NCI-H748 treated with DMSO at 0.1 percent for 48 hours (cell line): ENCODE measurements at regions not wholly inside any gene's neighbourhood (a gene's known extent, or its start where the extent isn't known, plus 50 kb on each side); places are given as distances from the start of the nearest gene placed in this dataset.

ENCODE experiments used
- DNase-seq: peaks from one replicate; lab custom pipeline; 2025; lab: John Stamatoyannopoulos, UW

DNA sequence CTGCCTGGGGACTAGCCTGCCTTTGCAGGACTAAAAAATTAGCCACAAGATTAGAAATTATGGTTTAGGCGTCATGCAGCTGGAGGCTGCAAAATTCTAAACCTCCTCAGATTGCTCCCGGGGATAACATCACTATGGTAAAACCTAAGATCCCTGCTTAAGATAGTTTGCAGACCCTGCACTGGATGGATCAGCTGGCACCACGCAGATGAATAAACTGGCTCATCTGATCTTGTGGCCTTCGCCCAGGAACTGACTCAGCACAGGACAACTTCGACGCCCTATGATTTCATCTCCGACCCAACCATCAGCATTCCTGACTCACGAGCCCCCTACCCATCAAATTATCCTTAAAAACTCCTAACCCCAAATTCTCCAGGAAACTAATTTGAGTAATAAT, 482.4 kb downstream of the SPRY1 start:
- DNase-seq = no peak

DNA sequence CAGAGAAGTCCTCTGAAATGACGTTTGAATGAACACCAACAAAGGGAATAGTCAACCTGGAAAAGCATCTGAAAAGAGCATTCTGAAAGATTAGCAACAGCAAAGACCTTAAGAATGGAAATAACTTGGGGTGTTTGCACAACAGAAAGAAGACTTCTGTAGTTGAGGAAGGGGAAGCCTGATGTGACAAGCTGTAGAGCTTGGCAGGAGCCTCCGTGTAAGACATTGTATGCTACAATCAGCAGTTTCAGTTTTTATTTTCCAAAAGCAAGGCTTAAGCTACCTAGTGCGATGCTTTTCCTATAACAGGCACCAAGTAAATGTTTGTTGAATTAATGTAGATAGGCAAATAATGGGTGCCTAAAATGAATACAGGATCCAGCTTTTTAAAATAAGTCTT, 484.0 kb downstream of the SPRY1 start:
- DNase-seq = no peak

DNA sequence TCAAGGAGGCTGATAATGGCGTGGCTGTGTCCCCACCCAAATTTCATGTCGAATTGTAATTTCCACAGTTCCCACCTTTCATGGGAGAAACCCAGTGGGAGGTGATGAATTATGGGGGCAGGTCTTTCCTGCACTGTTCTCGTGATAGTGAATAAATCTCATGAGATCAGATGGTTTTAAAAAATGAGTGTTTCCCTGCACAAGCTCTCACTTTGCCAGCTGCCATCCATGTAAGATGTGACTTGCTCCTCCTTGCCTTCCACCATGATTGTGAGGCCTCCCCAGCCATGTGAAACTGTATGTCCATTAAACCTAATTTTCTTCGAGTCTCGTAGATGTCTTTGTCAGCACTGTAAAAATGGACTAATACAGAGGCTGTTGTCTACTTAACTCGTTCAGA, 488.3 kb downstream of the SPRY1 start:
- DNase-seq = no peak

DNA sequence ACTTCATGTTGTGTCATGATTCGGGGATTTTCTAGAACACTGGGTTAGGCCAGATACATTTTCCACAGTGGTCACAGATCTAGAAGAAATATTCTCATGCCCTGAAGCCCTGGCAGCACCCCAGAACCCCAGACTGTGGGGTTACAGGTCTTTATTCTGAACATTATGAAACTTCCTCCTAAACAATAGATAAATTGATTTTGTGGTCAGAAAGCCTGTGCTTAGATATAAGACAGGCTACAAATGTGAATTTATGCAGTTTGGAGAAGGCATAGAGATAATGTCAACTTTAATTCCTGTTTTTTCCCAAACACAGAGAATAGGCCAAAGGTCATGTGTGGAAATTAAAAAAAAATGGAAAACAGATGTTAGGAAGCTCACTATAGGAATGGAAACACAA, 492.9 kb downstream of the SPRY1 start:
- no peak for DNase-seq

DNA sequence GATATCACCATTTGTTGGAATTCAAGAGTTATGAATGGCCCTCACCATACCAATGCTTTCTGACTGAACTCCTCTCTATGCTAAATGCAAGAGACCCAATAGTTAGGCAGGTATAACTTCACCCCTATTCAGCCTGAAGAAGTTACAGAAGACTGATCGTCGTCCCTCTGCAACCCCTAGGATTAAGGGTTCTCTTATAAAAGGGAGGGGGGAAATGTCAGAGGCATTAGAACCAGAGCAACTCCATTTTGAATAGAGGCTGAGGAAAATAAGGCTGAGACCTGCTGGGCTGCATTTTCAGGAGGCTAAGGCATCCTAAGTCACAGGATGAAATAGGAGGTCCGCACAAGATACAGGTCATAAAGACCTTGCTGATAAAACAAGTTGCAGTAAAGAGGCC, 494.3 kb downstream of the SPRY1 start:
- no peak for DNase-seq

DNA sequence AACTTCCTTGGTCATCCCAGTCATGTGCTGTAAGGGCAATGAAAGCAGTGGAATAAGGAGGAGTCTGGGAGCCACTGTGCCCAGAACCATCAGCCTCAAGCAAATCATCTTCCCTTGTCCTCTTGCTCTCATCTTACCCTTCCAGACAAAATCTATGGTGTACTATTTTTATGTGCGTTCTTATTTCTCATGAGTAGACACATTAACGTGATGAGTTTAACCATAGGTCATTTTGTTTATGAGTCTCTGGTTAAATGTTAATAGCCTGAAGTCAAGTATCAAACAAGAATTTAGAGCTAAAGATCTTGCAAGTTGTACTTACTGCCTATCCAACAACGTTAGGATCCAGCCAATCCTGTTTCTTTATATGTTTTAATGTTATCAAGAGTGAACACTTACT, 495.3 kb downstream of the SPRY1 start:
- peak; percentile 47 for DNase-seq

DNA sequence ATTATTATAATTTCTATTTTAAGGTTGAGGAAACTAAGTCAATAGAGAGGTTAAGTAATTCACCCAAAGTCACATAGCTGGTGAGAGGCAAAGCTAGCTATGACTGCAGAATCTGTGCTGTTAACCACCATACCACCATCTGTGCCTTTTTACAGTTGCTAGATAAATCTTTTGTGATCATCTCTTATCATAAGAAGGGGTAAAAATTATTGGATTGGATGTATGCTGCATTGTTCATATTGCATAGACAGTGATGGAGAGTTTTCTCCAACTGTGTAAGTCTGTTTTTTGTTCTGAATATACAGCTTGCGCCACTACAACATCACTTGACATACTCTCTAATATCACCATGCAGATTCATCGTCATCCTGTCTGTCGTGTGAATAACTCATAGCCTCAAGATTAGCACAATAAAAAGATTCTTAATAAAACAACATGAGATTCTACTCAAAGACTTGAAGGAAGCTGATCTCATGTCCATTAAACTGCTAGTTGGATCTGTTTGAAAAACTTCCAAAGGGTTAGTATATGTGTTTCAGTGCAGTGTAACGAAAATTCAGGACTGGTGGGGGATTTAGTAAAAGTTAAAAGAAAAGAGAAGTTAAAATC, 495.9 kb downstream of the SPRY1 start:
- no peak for DNase-seq

DNA sequence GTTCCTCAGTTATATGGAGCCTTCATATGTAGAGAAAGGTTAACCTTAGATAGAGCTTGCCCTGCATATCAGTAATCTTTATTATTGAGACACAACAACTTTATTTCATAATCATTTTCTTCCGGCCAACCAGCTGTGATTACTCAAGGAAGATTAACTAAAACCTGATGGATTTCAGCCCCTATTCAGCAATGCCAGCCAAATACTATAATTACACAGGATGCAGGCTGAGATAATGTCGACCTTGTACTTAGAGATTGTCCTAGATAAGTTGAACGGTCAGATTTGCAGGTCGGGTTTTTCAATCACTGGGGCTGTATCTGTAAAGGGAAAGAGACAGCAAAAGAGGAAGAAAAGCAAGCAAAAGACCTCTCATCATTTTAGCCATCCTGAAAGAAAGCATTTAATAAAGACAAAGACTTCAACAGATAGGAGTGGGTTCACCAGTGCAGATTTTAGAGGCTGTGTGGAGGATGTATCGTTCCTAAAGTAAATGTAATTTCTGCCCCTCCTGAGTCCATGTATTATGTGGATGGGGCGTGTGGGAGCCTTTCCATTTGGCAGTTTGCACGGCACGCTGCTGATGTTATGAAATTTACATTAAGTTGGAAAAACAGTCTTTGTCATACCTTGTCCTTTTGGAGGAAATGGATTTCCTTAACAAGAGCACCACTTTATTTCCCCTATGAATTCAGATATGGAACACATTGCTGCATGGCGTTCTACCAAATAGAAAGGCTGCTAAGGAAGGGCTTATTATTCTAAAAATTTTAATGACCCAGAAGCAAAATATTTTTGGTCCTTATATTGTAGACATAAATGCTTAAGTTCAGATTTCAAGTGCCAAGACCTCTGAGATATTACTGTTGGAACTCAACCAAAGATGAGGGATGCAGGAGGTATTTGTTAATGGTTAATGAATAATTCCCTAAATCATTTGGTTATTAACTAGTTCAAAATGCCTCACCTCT, 496.7 kb downstream of the SPRY1 start:
- peak; percentile 45 for DNase-seq

DNA sequence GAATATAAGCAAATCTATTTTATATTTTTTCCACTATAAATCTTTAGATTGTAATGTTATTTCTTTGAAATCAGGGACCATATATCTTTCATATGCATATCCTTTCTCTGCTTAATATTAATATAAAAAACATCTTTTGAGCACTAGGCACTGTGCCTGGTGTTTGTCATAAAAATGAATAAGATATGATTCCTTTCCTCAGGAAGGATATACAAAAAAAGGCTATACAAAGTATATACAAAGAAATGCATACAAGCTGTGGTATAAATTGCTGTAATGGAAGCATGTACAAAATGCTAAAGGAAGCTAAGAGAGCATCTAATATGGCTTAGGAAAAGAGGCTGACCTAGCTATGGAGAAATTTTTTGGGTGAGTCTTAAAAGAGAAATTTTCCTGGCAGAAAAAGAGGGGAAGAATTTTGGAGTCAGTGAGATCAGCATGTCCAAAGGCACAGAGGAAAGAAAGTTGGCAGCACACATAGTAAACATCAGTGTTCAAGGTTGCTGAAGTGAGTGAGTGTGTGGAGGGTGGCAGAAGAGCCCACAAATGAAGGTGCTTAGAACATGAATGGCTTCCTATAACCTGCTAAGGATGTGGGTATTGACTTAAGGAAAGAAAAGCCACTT, 500.0 kb downstream of the SPRY1 start:
- DNase-seq = no peak

DNA sequence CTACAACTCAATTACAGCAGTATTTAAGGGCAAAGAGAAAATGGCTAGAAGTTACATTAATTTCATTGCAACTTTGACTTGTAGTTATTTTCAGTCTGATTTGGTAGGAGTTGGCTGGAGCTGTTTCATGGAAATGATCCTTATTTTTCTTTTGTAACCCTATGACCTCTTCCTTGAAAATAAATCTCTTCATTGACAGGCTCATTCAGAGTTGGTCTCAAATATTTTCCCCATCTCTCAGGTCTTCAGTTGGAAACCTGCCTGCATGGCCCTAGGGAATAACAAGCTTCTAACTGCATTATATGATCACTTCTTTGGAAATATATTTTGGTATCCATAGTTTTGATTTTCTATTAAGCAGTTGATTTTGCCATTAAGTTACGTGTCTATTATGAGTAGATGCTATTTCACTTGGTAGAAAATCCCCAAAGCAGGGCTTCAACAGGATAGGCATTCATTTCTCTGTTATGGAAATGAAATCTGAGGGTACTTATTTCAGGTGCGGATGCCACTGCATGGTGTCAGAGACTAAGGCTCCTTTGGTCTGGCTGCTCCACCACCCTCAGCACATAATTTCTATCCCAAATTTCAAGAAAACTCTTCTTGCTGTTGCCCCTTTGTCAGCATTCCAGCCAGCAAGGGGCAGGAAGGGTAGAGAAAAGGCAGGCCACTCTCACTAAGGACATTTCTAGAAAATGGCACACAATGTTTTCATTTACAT, 502.5 kb downstream of the SPRY1 start:
- no peak for DNase-seq

DNA sequence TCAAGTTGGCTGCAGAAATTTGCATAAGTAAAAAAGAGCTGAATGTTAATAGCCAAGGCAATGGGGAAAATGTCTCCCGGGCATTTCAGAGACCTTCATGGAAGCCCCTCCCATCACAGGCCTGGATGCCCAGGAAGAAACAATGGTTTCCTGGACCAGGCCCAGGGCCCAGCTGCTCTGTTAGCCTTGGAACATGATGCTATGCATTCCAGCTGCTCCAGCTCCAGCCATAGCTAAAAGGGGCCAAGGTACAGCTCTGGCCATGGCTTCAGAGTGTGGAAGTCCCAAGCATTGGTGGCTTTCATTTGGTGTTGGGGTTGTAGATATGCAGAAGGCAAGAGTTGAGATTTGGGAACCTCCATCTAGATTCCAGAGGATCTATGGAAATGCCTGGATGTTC, 508.3 kb downstream of the SPRY1 start:
- no peak for DNase-seq

DNA sequence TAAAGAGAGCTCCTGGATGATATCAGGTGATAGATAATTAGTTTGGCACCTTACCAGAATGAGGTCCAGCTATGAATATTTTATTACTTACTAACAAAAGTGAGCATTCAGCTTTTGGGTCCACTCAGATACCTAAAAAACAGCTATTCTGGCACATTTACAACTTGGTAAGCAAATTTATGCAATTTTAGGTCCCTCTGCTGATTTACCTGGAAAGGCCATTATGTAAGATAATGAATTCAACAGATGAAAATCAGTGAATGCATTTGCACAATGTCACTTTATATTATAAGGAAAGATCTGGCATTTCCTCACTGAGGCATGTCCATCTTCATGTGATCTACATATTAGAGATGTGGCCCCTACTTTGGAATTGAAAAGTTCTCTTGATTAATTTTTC, 517.0 kb downstream of the SPRY1 start:
- no peak for DNase-seq

DNA sequence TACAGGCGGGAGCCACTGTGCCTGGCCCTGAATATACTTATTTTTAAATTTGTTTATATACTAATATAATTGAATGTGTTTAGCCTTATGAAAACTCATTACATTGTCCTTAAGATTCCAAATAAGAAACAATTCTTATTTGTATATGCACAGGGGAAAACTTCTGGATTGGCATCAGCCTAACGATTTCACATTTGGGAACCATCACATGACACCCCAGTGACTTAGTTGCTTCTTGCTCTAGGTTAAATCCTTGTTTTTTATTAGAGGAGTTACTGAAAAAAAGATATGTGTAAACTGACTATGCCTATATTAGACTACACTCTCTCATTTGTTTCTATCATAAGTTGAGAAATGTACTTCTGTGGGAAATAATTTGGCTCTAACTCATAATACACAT, 520.2 kb downstream of the SPRY1 start:
- DNase-seq = no peak

DNA sequence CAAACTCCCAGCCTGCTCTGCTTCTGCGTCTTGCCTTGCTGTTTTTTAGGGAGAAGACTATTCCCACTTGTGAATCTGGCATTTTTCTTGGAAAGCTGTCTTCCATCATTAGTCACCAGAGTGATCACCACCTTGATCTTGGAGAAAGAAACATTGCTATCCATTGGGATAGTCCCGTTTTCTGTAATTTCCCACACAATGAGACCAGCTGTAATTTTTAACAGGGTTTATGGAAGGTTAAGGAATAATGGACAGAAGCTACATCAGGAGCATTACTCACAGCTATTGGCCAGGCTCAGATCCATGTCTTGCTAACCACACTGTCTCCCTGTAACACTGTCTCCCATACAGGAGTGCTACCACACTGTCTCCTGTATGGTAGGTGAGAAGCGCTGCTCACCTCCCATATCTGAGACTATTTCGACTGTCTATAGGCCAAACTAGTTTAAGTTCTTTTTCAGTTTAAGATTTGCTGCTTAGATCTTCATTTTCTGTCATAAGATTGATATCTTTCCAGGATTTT, 523.0 kb downstream of the SPRY1 start:
- DNase-seq = no peak

DNA sequence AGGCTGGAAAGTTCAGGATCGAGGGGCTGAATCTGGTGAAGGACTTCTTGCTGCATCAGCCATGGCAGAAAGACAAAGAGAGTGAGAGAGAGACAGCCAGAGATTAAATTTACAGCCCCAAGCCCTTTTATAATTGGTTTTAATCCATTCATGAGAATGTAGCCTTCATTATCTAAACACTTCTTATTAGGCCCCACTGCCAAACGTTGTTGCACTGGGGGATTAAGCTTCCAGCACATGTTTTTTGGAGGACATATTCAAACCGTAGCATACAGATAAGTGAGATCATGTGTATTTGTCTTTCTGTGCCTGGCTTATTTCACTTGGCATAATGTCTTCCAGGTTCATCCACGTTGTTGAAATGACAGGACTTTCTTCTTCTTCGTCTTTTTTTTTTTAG, 524.7 kb downstream of the SPRY1 start:
- DNase-seq = no peak

DNA sequence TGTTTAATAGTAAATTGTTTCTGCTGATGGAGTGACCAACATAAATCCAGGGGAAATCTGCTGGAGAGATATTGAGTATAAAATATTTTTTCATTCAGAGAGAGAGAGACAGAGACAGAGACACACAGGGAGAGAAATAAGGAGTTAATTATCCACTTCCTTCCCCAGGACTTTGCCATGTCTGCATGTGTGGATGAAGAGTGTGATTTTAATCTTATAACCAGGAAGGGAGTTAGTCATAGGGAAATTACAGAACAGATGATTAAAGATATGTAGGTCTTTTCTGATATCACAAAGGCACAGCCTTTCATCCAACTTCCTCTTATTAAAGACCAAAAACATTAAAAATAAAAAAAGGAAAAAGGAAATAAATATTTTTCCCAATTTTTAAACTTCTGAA, 526.3 kb downstream of the SPRY1 start:
- DNase-seq = no peak

DNA sequence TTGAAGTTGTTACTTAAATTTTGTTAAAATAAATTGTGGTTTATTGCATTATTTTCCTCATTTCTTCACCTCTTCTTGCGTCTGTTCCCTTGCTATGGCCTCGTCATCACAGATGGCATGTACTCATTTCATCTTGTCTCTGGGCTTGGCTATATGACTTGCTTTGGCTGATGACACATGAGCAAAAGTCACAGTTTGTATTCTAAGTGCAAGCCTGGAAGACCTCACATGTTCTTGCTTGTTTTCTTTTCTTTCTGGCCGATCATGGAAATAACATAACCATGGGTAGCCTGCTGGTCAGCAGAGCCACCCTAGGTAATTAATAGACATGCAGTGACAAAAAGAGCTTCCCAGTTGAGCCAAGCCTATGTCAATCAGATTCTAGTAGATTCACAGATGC, 527.9 kb downstream of the SPRY1 start:
- DNase-seq = no peak

DNA sequence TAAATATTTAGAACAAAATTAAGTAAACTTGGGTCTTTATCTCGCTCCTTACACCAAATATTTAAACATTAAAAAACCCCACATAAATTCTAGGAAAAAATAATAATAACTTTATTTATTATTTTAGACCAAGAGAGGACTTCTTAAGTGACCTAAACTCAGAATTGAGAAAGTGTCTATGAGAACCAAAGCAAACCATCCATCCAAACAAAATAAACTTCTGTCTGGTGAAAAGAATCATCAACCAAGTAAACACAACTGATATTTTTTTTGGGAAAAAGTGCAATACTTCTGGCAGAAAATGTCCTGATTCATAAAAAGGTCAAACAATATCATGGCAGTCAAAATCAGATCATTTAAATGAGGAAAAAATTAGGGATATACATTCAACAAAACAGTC, 533.0 kb downstream of the SPRY1 start:
- no peak for DNase-seq

DNA sequence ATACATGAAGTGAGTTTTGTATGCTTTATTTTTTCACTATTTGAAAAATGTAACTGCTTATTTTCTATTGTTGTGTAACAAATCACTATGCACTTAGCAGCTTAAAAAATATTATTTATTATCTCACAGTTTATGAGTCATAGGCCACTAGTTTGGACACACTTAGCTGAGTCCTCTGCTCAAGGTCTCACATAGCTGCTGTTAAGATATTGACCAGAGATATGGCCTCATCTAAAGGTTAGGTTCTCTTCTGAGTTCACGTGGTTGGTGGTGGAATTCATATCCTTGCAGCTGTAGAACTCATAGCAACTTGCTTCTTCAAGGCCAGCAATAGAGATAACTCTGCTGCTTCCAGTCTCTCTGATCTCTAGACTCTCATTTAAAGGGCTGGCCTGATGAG, 534.4 kb downstream of the SPRY1 start:
- DNase-seq = no peak

DNA sequence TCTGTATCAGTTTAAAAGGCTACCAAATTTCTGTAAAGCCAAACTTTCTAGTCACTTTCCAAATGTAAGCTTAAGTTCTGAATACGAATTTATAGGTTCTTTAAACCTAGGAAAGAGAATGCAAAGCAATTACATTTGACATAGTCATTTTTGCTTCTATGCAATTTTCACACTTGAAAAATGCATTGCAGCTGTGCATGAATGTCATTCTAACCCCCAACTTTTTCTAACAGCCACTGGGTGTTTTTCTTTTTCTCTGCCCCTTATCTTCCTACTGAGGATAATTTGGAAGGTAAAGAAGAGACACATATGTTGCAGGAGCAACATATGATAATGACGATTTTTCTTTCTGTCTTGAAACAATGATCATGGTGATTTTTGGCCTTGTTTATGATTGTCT, 537.5 kb downstream of the SPRY1 start:
- no peak for DNase-seq

DNA sequence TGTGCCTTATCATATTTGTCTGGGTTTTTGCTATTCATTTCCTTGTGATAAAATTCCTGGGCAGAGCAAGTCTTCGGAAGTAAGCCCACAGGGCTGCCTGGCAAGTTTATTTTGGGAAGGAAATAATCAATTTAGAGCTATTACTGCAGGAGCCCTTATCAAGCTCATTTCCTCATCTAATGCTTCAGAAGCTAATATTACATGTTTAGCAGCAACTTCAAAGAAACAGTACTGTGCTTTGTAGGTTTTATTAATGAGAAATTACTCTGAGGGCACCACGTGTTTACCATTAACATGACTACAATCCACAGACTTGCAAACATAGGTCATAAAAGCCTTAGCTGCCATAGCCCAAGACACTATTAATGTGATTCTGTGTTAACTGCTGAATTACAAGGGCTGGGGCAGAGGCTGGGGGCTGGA, 540.0 kb downstream of the SPRY1 start:
- DNase-seq = no peak

DNA sequence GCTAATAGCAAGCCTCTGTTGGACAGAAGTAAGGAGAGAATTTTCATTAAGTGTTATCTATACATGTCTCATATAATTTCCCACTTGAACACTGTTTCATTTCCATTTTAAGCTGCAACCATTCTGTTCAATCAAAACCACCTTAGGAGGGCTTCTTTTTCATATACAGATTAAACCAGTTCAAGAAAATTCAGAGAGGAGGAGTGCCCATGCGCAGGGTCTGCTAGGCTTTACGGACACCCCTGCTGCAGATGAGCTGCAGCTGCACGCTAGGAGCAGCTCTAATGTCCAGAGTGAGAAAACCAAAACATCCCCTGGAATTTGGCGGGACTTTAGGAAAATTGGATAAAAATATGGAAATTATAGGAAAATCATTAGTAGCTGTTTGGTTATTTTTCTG, 541.0 kb downstream of the SPRY1 start:
- no peak for DNase-seq
